Activated CD4-positive, alpha-beta memory T cell treated with anti-CD3 and anti-CD28 coated beads for 36 hours (primary cell): ENCODE measurements at regions not wholly inside any gene's neighbourhood (a gene's known extent, or its start where the extent isn't known, plus 50 kb on each side); places are given as distances from the start of the nearest gene placed in this dataset.
A peak's percentile ranks its signal among the peaks of the same experiment; 100 is the strongest.

ENCODE experiments used
- CTCF ChIA-PET: fragments of 350-600 bp; sonication (Branson Sonifier 250); formaldehyde crosslinking; loops from one replicate; lab custom pipeline; 2021; ENCODE audit warnings: antibody characterized with exemption, inconsistent platforms; lab: Charles Lee
- POLR2A ChIA-PET: fragments of 350-600 bp; sonication (Branson Sonifier 250); formaldehyde crosslinking; loops from one replicate; lab custom pipeline; 2021; ENCODE audit warnings: antibody characterized with exemption; lab: Charles Lee
- DNase-seq: peaks from one replicate; pipeline ENCODE4 v3.0.0-alpha.2; 2020
- H3K27ac Mint-ChIP-seq: one replicate; pipeline ENCODE4 v1.8.0; 2021; ENCODE audit warnings: mixed read lengths
- H3K27me3 Mint-ChIP-seq: one replicate; pipeline ENCODE4 v1.8.0; 2021; ENCODE audit warnings: mixed read lengths
- H3K36me3 Mint-ChIP-seq: one replicate; pipeline ENCODE4 v1.8.0; 2021; ENCODE audit warnings: mixed read lengths
- H3K4me1 Mint-ChIP-seq: one replicate; pipeline ENCODE4 v1.8.0; 2021; ENCODE audit warnings: low read depth, mixed read lengths
- H3K4me3 Mint-ChIP-seq: one replicate; pipeline ENCODE4 v1.8.0; 2021; ENCODE audit warnings: mild to moderate bottlenecking, mixed read lengths
- H3K9me3 Mint-ChIP-seq: one replicate; pipeline ENCODE4 v1.8.0; 2021; ENCODE audit warnings: mixed read lengths
- intact Hi-C: fragments of 100-400 bp; cut with micrococcal nuclease; formaldehyde crosslinking; loops from one replicate; pipeline ENCODE4 v1.15.1; 2023

- Mint-ChIP-seq H3K27me3 (no peaks in the 10 kb centered on the region), H3K27ac (no peak overlapping the region)
Observed at GRCh38 chr10:80697926-80698325, 160.2 kb downstream of the SH2D4B start.

GRCh38 chr10:80699602-80700039 lies 161.9 kb downstream of the SH2D4B start:
- intact Hi-C loops = loop anchor here (1.0 to 10.0 kb wide), 3 partner anchors 225 to 320 kb away; no protein-coding TSS in a partner anchor
- ChIA-PET CTCF (interaction anchor here (0.7 to 3.6 kb wide), 24 partner anchors 9 to 486 kb away, joined by 3 to 23 read pairs (median 5); no protein-coding TSS in a partner anchor), POLR2A (no interaction called here)

More at GRCh38 chr10:80697926-80698325, 160.2 kb downstream of the SH2D4B start:
- Mint-ChIP-seq H3K36me3 (no peaks in the 10 kb centered on the region), H3K9me3 (no peaks in the 10 kb centered on the region), H3K4me3 (no peak overlapping the region), H3K4me1 (no peaks in the 10 kb centered on the region)
- intact Hi-C loops = loop anchor here (10.0 kb wide), 1 partner anchor 253 kb away; no protein-coding TSS in a partner anchor
- POLR2A ChIA-PET = no interaction called here
- CTCF ChIA-PET = no interaction called here
- no peak for DNase-seq

GRCh38 chr10:80700252-80700651 lies 162.6 kb downstream of the SH2D4B start:
- ChIA-PET CTCF (interaction anchor here (0.7 to 3.6 kb wide), 21 partner anchors 8 to 485 kb away, joined by 3 to 23 read pairs (median 6); no protein-coding TSS in a partner anchor), POLR2A (no interaction called here)
- no peak overlapping the region for H3K27ac Mint-ChIP-seq
- H3K27me3 Mint-ChIP-seq = no peaks in the 10 kb centered on the region
- H3K4me1 Mint-ChIP-seq = no peaks in the 10 kb centered on the region
- H3K4me3 Mint-ChIP-seq = no peak overlapping the region
- intact Hi-C loops = no loop called here
- H3K36me3 Mint-ChIP-seq = no peaks in the 10 kb centered on the region
- no peak for DNase-seq
- no peaks in the 10 kb centered on the region for H3K9me3 Mint-ChIP-seq

More at GRCh38 chr10:80699602-80700039, 161.9 kb downstream of the SH2D4B start:
- Mint-ChIP-seq H3K4me1 (no peaks in the 10 kb centered on the region), H3K36me3 (no peaks in the 10 kb centered on the region), H3K4me3 (no peak overlapping the region), H3K27ac (no peak overlapping the region), H3K9me3 (no peaks in the 10 kb centered on the region), H3K27me3 (no peaks in the 10 kb centered on the region)
- peak; percentile 80 for DNase-seq

DNA sequence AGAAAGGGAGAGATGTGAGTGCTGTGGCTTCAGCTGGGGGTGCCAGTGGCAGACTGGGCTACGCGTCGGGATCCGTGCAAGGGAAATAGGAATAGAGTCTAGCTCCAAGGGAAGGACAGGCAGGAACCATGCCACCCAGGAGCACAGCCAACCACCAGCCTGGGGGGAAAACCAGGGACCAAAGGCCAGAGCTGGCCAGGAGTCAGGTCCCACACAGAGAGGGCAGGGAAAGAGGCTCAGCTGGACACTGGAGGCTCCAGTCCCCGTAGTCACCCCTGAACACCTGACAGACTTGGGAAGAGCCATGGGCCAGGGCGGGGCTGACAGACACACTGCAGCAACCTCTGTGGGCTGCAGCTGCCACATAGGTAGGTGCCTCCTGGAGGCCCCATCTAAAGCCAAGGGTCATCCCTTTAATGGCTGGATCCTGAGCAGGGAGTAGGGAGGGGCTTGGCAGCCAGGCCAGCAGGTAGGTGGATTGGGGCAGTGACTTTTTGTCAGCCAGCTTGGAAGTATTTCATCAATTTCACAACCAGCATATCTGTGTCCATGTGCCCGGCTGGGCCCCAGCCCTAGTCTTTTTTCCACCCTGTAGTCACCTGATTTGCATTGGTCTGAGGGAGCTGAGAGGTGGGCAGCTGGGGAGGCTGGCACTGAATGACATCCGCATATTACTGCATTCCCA lies 163.2 kb downstream of the SH2D4B start:
- Mint-ChIP-seq H3K9me3 (no peaks in the 10 kb centered on the region), H3K27ac (no peak overlapping the region), H3K27me3 (peaks cover 2% of the 10 kb centered on the region), H3K4me1 (no peaks in the 10 kb centered on the region), H3K4me3 (no peak overlapping the region), H3K36me3 (no peaks in the 10 kb centered on the region)
- DNase-seq = no peak
- CTCF ChIA-PET = interaction anchor here (1.4 to 3.6 kb wide), 12 partner anchors 7 to 256 kb away, joined by 3 to 23 read pairs (median 8); no protein-coding TSS in a partner anchor
- POLR2A ChIA-PET = no interaction called here
- intact Hi-C loops = no loop called here

GRCh38 chr10:80701706-80702105 lies 164.0 kb downstream of the SH2D4B start:
- ChIA-PET POLR2A (no interaction called here), CTCF (interaction anchor here (0.6 to 3.6 kb wide), 5 partner anchors 8 to 478 kb away, joined by 3 to 22 read pairs (median 4); no protein-coding TSS in a partner anchor)
- H3K9me3 Mint-ChIP-seq = no peaks in the 10 kb centered on the region
- H3K27ac Mint-ChIP-seq = no peak overlapping the region
- no peak for DNase-seq
- H3K27me3 Mint-ChIP-seq = peaks cover 2% of the 10 kb centered on the region
- intact Hi-C loops = no loop called here
- no peak overlapping the region for H3K4me3 Mint-ChIP-seq
- no peaks in the 10 kb centered on the region for H3K4me1 Mint-ChIP-seq
- H3K36me3 Mint-ChIP-seq = no peaks in the 10 kb centered on the region

- Mint-ChIP-seq H3K4me3 (no peak overlapping the region), H3K36me3 (no peaks in the 10 kb centered on the region), H3K27ac (no peak overlapping the region), H3K9me3 (no peaks in the 10 kb centered on the region), H3K4me1 (no peaks in the 10 kb centered on the region), H3K27me3 (peaks cover 2% of the 10 kb centered on the region)
- intact Hi-C loops = no loop called here
- DNase-seq = no peak
- ChIA-PET CTCF (interaction anchor here (0.6 to 3.6 kb wide), 4 partner anchors 9 to 477 kb away, joined by 3 to 21 read pairs (median 4); no protein-coding TSS in a partner anchor), POLR2A (no interaction called here)
Observed at GRCh38 chr10:80702143-80702542, 164.4 kb downstream of the SH2D4B start.

DNA sequence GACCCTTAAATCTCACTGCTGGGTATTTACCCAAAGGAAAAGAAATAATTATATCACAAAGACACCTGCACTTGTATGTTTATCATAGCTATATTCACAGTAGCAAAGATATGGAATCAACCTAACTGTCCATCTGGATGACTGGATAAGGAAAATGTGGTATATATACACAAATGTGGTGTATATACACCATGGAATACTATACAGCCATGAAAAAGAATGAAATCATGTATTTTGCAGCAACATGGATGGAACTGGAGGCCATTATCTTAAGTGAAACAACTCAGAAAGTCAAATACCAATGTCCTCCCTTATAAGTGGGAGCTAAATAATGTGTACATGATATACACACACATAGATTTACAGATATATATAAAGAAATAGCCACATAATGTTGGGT lies 168.2 kb downstream of the SH2D4B start:
- no peaks in the 10 kb centered on the region for H3K4me1 Mint-ChIP-seq
- no peaks in the 10 kb centered on the region for H3K9me3 Mint-ChIP-seq
- no peak overlapping the region for H3K4me3 Mint-ChIP-seq
- POLR2A ChIA-PET = no interaction called here
- no peak for DNase-seq
- no peaks in the 10 kb centered on the region for H3K36me3 Mint-ChIP-seq
- peaks cover 2% of the 10 kb centered on the region for H3K27me3 Mint-ChIP-seq
- H3K27ac Mint-ChIP-seq = no peak overlapping the region
- intact Hi-C loops = no loop called here
- CTCF ChIA-PET = interaction anchor here (0.9 kb wide), 1 partner anchor 219 kb away, joined by 3 read pairs; no protein-coding TSS in a partner anchor

DNA sequence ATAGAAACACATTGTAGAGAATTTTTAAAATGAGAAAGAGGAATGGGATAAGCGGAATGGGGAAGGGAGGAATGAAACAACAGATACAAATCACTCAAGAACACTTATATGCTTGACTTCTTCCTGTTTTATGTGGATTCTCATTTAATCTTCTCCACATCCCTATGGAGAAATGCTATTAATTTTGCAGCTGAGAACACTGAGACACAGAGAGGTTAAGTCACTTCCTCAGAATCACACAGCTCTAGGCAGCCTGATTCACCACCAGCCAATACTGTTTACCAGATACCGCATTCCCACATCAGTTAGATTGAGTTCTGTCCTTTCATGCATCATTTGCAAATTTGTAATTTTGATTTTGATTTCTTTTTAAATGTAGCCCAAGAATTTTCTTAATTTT lies 170.5 kb downstream of the SH2D4B start:
- peaks cover 2% of the 10 kb centered on the region for H3K27me3 Mint-ChIP-seq
- no peak overlapping the region for H3K4me3 Mint-ChIP-seq
- DNase-seq = no peak
- H3K36me3 Mint-ChIP-seq = no peaks in the 10 kb centered on the region
- H3K9me3 Mint-ChIP-seq = no peaks in the 10 kb centered on the region
- intact Hi-C loops = no loop called here
- ChIA-PET CTCF (interaction anchor here (1.5 kb wide), 1 partner anchor 8 kb away, joined by 9 read pairs; no protein-coding TSS in a partner anchor), POLR2A (no interaction called here)
- H3K27ac Mint-ChIP-seq = no peak overlapping the region
- H3K4me1 Mint-ChIP-seq = no peaks in the 10 kb centered on the region

- POLR2A ChIA-PET = no interaction called here
- DNase-seq = no peak
- H3K4me3 Mint-ChIP-seq = no peak overlapping the region
Observed at GRCh38 chr10:80708808-80709207, 171.1 kb downstream of the SH2D4B start.

DNA sequence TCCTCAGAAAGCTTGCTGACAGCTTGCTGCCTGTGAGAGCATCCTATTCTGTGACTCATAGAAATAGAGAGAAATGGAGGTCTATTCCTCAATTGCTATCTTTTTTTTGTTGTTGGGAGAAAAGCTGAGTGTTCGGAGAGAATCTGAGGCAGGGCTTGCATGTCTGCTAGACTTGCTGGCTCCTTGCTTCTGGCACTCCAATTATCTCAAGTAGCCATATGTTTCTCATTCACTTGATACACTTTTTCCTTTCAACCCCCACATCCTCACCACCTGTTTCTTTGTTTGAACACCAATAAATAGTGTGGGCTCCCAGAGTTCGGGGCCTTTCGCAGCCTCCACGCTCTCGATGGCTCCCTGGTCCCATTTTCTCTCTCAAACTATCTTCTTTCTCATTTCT lies 172.2 kb downstream of the SH2D4B start:
- CTCF ChIA-PET = interaction anchor here (0.6 kb wide), 1 partner anchor 92 kb away, joined by 3 read pairs; no protein-coding TSS in a partner anchor
- intact Hi-C loops = no loop called here

More at GRCh38 chr10:80708808-80709207, 171.1 kb downstream of the SH2D4B start:
- CTCF ChIA-PET = interaction anchor here (1.5 kb wide), 1 partner anchor 9 kb away, joined by 9 read pairs; no protein-coding TSS in a partner anchor
- Mint-ChIP-seq H3K4me1 (no peaks in the 10 kb centered on the region), H3K9me3 (no peaks in the 10 kb centered on the region), H3K36me3 (no peaks in the 10 kb centered on the region), H3K27ac (no peak overlapping the region), H3K27me3 (peaks cover 2% of the 10 kb centered on the region)
- intact Hi-C loops = no loop called here

DNA sequence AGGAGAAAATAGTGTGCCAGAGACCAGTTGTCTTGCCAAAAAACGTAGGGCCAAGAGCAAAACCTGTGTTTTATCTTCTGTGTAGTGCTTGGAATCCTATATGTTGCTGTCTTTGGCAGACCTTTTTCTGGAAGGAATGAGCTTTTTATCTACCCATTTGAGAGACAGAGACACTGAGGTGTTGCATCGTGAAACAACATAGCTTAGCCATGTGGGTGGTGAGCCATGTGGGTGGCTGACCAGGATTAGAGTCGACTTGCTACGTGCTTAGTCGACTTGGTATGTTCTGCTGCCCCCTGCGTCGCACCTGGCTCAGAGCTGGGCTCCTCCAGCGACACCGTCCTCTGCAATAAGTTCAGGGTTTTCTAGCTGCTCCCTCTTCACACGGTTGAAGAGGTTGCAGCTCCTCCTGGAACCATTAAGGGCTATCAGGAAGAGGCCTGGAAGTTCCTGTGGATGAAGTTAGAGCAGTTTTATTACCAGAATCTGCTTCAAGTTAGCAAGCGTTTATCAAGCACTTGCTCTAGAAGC lies 175.8 kb downstream of the SH2D4B start:
- H3K4me1 Mint-ChIP-seq = no peaks in the 10 kb centered on the region
- no peak overlapping the region for H3K4me3 Mint-ChIP-seq
- H3K27me3 Mint-ChIP-seq = no peaks in the 10 kb centered on the region
- no peak overlapping the region for H3K27ac Mint-ChIP-seq
- CTCF ChIA-PET = interaction anchor here (0.6 to 4.8 kb wide), 2 partner anchors 13 to 64 kb away, joined by 3 to 23 read pairs; no protein-coding TSS in a partner anchor
- intact Hi-C loops = no loop called here
- DNase-seq = no peak
- H3K36me3 Mint-ChIP-seq = no peaks in the 10 kb centered on the region
- POLR2A ChIA-PET = no interaction called here
- H3K9me3 Mint-ChIP-seq = no peaks in the 10 kb centered on the region

More for the DNA sequence above, 172.2 kb downstream of the SH2D4B start:
- no peak for DNase-seq
- no peaks in the 10 kb centered on the region for H3K36me3 Mint-ChIP-seq
- POLR2A ChIA-PET = no interaction called here
- peaks cover 2% of the 10 kb centered on the region for H3K27me3 Mint-ChIP-seq
- H3K4me3 Mint-ChIP-seq = no peak overlapping the region
- no peaks in the 10 kb centered on the region for H3K9me3 Mint-ChIP-seq
- no peak overlapping the region for H3K27ac Mint-ChIP-seq
- no peaks in the 10 kb centered on the region for H3K4me1 Mint-ChIP-seq

- no peaks in the 10 kb centered on the region for H3K27me3 Mint-ChIP-seq
- intact Hi-C loops = no loop called here
- CTCF ChIA-PET = interaction anchor here (4.8 kb wide), 1 partner anchor 15 kb away, joined by 23 read pairs; no protein-coding TSS in a partner anchor
- no peak overlapping the region for H3K4me3 Mint-ChIP-seq
- no peaks in the 10 kb centered on the region for H3K9me3 Mint-ChIP-seq
- H3K4me1 Mint-ChIP-seq = no peaks in the 10 kb centered on the region
- DNase-seq = no peak
- no peak overlapping the region for H3K27ac Mint-ChIP-seq
- POLR2A ChIA-PET = no interaction called here
- H3K36me3 Mint-ChIP-seq = no peaks in the 10 kb centered on the region
Observed at GRCh38 chr10:80714566-80714965, 176.9 kb downstream of the SH2D4B start.
